Panc1 (cell line): ENCODE measurements at regions not wholly inside any gene's neighbourhood (a gene's known extent, or its start where the extent isn't known, plus 50 kb on each side); places are given as distances from the start of the nearest gene placed in this dataset.

ENCODE experiments used
- POLR2AphosphoS5 ChIP-seq: IDR thresholded peaks from 2 replicates; pipeline ENCODE4 v1.6.1; 2012; ENCODE audit warnings: mild to moderate bottlenecking, low read depth, low read length, moderate library complexity
- SIN3A ChIP-seq: IDR thresholded peaks from 2 replicates; pipeline ENCODE4 v1.6.1; 2012; ENCODE audit warnings: low read depth, mild to moderate bottlenecking, low read length, moderate library complexity, borderline replicate concordance; ENCODE audit not compliant: insufficient read depth
- TF ChIP-seq, protein P1 (sequence below): fragments of 450-650 bp; IDR thresholded peaks from 2 replicates; pipeline ENCODE4 v1.5.1; 2017; ENCODE audit warnings: mild to moderate bottlenecking
- TF ChIP-seq, protein P2 (sequence below), 2 experiments: IDR thresholded peaks; 2 replicates each; pipeline ENCODE4 v1.6.1; 2011 to 2012; ENCODE audit warnings: low read depth in 2 of 2, control low read depth in 1 of 2, low read length in 1 of 2, mild to moderate bottlenecking in 1 of 2, moderate library complexity in 1 of 2; ENCODE audit not compliant: insufficient read depth in 1 of 2

DNA sequence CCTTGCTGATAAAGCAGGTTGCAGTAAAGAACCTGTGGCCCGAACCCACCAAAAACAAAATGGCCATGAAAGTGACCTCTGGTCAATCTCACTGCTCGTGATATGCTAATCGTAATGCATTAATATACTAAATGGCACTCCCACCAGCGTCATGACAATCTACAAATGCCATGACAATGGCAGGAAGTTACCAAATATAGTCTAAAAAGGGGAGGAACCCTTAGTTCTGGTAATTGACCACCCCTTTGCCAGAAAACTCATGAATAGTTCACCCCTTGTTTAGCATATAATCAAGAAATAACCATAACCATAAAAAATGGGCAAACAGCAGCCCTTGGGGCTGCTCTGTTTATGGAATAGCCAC lies 1139.4 kb upstream of the LRRN3 start:
- TF ChIP-seq, protein P1, sequence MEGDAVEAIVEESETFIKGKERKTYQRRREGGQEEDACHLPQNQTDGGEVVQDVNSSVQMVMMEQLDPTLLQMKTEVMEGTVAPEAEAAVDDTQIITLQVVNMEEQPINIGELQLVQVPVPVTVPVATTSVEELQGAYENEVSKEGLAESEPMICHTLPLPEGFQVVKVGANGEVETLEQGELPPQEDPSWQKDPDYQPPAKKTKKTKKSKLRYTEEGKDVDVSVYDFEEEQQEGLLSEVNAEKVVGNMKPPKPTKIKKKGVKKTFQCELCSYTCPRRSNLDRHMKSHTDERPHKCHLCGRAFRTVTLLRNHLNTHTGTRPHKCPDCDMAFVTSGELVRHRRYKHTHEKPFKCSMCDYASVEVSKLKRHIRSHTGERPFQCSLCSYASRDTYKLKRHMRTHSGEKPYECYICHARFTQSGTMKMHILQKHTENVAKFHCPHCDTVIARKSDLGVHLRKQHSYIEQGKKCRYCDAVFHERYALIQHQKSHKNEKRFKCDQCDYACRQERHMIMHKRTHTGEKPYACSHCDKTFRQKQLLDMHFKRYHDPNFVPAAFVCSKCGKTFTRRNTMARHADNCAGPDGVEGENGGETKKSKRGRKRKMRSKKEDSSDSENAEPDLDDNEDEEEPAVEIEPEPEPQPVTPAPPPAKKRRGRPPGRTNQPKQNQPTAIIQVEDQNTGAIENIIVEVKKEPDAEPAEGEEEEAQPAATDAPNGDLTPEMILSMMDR: no peak
- TF ChIP-seq POLR2AphosphoS5 (no peak), SIN3A (no peak)
- TF ChIP-seq, protein P2, sequence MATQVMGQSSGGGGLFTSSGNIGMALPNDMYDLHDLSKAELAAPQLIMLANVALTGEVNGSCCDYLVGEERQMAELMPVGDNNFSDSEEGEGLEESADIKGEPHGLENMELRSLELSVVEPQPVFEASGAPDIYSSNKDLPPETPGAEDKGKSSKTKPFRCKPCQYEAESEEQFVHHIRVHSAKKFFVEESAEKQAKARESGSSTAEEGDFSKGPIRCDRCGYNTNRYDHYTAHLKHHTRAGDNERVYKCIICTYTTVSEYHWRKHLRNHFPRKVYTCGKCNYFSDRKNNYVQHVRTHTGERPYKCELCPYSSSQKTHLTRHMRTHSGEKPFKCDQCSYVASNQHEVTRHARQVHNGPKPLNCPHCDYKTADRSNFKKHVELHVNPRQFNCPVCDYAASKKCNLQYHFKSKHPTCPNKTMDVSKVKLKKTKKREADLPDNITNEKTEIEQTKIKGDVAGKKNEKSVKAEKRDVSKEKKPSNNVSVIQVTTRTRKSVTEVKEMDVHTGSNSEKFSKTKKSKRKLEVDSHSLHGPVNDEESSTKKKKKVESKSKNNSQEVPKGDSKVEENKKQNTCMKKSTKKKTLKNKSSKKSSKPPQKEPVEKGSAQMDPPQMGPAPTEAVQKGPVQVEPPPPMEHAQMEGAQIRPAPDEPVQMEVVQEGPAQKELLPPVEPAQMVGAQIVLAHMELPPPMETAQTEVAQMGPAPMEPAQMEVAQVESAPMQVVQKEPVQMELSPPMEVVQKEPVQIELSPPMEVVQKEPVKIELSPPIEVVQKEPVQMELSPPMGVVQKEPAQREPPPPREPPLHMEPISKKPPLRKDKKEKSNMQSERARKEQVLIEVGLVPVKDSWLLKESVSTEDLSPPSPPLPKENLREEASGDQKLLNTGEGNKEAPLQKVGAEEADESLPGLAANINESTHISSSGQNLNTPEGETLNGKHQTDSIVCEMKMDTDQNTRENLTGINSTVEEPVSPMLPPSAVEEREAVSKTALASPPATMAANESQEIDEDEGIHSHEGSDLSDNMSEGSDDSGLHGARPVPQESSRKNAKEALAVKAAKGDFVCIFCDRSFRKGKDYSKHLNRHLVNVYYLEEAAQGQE (IDR thresholded peaks at IDR 0.05; ENCODE audit: insufficient read depth in 1 of 2, low read depth in 2 of 2, low read length in 1 of 2): no peak
